ENCODE measurements at regions not wholly inside any gene's neighbourhood (a gene's known extent, or its start where the extent isn't known, plus 50 kb on each side); places are given as distances from the start of the nearest gene placed in this dataset.

GRCh38 chr17:6213859-6214258 lies 143.7 kb downstream of the WSCD1 start:
- TF ChIP-seq CTCF (IDR thresholded peaks at IDR 0.05; ENCODE audit: control insufficient read depth, extremely low read depth, insufficient read depth) = no peak
- no peak overlapping the region for H3K4me3 ChIP-seq (ENCODE audit: low read depth, low read length)
- no peak for DNase-seq (ENCODE audit: low read depth)

- TF ChIP-seq CTCF (IDR thresholded peaks at IDR 0.05; ENCODE audit: control insufficient read depth, extremely low read depth, insufficient read depth) = no peak
- DNase-seq (ENCODE audit: low read depth) = no peak
- no peak overlapping the region for H3K4me3 ChIP-seq (ENCODE audit: low read depth, low read length)
These were observed 142.6 kb downstream of the WSCD1 start for GRCh38 chr17:6212766-6213165.

- no peak for TF ChIP-seq CTCF (IDR thresholded peaks at IDR 0.05; ENCODE audit: control insufficient read depth, extremely low read depth, insufficient read depth)
- no peak for DNase-seq (ENCODE audit: low read depth)
- no peak overlapping the region for H3K4me3 ChIP-seq (ENCODE audit: low read depth, low read length)
These were observed 139.7 kb downstream of the WSCD1 start for GRCh38 chr17:6209829-6210228.

- H3K4me3 ChIP-seq (ENCODE audit: low read depth, low read length) = no peak overlapping the region
- DNase-seq (ENCODE audit: low read depth) = no peak
- TF ChIP-seq CTCF (IDR thresholded peaks at IDR 0.05; ENCODE audit: control insufficient read depth, extremely low read depth, insufficient read depth) = no peak
These were observed 138.5 kb downstream of the WSCD1 start for GRCh38 chr17:6208608-6209180.

- TF ChIP-seq CTCF (IDR thresholded peaks at IDR 0.05; ENCODE audit: control insufficient read depth, extremely low read depth, insufficient read depth) = no peak
- no peak overlapping the region for H3K4me3 ChIP-seq (ENCODE audit: low read depth, low read length)
- no peak for DNase-seq (ENCODE audit: low read depth)
These were observed 135.3 kb downstream of the WSCD1 start for GRCh38 chr17:6205525-6205924.

GRCh38 chr17:6205033-6205432 lies 134.9 kb downstream of the WSCD1 start:
- H3K4me3 ChIP-seq (ENCODE audit: low read depth, low read length) = no peak overlapping the region
- no peak for TF ChIP-seq CTCF (IDR thresholded peaks at IDR 0.05; ENCODE audit: control insufficient read depth, extremely low read depth, insufficient read depth)
- no peak for DNase-seq (ENCODE audit: low read depth)

DNA sequence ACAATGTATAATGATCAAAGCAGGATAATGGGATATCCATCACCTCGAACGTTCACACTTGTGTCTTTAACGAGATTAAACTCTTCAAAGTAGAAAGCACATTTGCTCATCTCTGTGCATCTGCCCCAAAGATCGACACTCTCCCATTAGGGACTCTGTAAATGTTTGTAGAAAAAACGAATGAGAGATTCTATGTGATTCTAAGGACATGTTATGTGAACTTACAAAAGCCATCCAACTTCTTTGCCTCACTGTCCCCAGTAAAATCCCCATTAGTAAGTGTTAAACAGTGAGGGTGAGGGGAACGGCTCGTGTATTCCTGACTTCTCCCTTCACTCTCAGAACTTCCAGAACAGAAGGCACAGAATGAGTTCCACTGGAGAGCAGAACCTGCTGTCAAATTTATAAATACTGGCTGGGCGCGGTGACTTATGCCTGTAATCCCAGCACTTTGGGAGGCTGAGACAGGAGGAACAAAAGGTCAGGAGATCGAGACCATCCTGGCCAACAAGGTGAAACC lies 134.1 kb downstream of the WSCD1 start:
- no peak for TF ChIP-seq CTCF (IDR thresholded peaks at IDR 0.05; ENCODE audit: control insufficient read depth, extremely low read depth, insufficient read depth)
- no peak overlapping the region for H3K4me3 ChIP-seq (ENCODE audit: low read depth, low read length)
- DNase-seq (ENCODE audit: low read depth) = no peak

All from LNCaP clone FGC (cell line).